ENCODE measurements at regions not wholly inside any gene's neighbourhood (a gene's known extent, or its start where the extent isn't known, plus 50 kb on each side); places are given as distances from the start of the nearest gene placed in this dataset.

DNA sequence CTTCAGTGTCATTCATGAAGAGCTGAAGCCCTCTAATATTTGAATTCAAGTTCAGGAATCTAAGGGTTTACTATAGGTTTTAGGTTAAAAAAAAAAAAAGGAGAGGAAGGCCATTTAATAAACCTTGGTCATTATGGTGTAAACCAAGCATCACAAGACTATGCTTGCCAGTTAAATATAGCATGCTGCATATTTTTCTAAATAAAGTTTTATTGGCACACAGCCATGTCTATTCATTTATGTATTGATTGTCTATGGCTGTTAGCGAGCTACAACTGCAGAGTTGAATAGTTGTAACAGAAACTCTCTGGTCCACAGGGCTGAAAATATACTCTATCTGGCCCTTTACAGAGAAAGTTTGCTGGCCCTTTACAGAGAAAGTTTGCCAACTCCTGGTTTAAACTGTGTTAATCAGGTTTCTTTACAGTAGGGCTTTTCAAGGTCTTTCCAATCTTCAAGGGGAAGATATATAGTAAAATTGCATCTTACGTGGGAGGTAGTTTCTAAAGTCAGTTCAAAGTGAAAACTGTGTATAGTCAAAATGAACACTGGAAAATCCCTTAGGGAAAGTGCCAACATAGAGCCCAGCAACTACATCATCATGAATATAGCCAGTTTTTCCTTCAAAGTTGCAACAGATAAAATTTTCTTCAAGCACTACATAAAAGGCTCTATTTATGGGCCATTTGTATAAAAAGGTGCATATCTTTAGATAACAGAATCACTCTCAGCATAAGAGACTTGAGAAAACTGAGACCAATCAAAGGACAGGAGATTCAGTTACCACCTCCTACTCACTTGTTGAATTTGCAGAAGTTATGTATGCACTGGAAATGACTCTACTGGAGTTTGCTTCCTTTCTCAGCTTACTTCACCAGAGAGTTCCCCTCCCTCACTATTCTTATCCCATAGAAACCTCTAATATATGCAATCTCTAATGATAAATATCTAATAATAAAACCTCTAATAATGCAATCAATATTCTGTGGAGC, 49.7 kb upstream of the FRMD4B start:
- no peak for DNase-seq (ENCODE audit: low read depth)
- TF ChIP-seq, protein P1, sequence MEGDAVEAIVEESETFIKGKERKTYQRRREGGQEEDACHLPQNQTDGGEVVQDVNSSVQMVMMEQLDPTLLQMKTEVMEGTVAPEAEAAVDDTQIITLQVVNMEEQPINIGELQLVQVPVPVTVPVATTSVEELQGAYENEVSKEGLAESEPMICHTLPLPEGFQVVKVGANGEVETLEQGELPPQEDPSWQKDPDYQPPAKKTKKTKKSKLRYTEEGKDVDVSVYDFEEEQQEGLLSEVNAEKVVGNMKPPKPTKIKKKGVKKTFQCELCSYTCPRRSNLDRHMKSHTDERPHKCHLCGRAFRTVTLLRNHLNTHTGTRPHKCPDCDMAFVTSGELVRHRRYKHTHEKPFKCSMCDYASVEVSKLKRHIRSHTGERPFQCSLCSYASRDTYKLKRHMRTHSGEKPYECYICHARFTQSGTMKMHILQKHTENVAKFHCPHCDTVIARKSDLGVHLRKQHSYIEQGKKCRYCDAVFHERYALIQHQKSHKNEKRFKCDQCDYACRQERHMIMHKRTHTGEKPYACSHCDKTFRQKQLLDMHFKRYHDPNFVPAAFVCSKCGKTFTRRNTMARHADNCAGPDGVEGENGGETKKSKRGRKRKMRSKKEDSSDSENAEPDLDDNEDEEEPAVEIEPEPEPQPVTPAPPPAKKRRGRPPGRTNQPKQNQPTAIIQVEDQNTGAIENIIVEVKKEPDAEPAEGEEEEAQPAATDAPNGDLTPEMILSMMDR (IDR thresholded peaks at IDR 0.05; ENCODE audit: low read depth, low read length, missing control alignments), result no peak
- no peak overlapping the region for H3K4me3 ChIP-seq (ENCODE audit: low read depth, low read length)

Measured in GM12864 (cell line).